ENCODE measurements at regions not wholly inside any gene's neighbourhood (a gene's known extent, or its start where the extent isn't known, plus 50 kb on each side); places are given as distances from the start of the nearest gene placed in this dataset.

- no peaks in the 10 kb centered on the region for H3K9me3 ChIP-seq
- WGBS, result 97% methylated on average over 5 of the region's 5 CpGs
- no peaks in the 10 kb centered on the region for H3K4me1 ChIP-seq
- DNase-seq (ENCODE audit: extremely low spot score), result no peak
- intact Hi-C loops (cut with DNase I), result no loop called here
- TF ChIP-seq, protein P1, sequence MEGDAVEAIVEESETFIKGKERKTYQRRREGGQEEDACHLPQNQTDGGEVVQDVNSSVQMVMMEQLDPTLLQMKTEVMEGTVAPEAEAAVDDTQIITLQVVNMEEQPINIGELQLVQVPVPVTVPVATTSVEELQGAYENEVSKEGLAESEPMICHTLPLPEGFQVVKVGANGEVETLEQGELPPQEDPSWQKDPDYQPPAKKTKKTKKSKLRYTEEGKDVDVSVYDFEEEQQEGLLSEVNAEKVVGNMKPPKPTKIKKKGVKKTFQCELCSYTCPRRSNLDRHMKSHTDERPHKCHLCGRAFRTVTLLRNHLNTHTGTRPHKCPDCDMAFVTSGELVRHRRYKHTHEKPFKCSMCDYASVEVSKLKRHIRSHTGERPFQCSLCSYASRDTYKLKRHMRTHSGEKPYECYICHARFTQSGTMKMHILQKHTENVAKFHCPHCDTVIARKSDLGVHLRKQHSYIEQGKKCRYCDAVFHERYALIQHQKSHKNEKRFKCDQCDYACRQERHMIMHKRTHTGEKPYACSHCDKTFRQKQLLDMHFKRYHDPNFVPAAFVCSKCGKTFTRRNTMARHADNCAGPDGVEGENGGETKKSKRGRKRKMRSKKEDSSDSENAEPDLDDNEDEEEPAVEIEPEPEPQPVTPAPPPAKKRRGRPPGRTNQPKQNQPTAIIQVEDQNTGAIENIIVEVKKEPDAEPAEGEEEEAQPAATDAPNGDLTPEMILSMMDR (IDR thresholded peaks at IDR 0.05), result no peak
- TF ChIP-seq POLR2A (IDR thresholded peaks at IDR 0.05; ENCODE audit: low read depth) (no peak), EP300 (IDR thresholded peaks at IDR 0.05) (no peak), POLR2AphosphoS5 (IDR thresholded peaks at IDR 0.05) (no peak)
- no peaks in the 10 kb centered on the region for H3K27me3 ChIP-seq
- H3K27ac ChIP-seq (replicated peaks in 1 of 4), result no peak overlapping the region
- H3K4me3 ChIP-seq, result no peak overlapping the region
- H3K36me3 ChIP-seq, result no peaks in the 10 kb centered on the region
Observed at GRCh38 chr3:164927728-164928127, 150.6 kb downstream of the SI start.

GRCh38 chr3:164918905-164919304, 159.4 kb downstream of the SI start:
- WGBS, result 64% methylated on average over 2 of the region's 2 CpGs
- H3K27ac ChIP-seq (replicated peaks in 1 of 4), result no peak overlapping the region
- H3K9me3 ChIP-seq, result no peaks in the 10 kb centered on the region
- H3K4me1 ChIP-seq, result no peaks in the 10 kb centered on the region
- intact Hi-C loops (cut with DNase I), result no loop called here
- no peaks in the 10 kb centered on the region for H3K27me3 ChIP-seq
- no peak for DNase-seq (ENCODE audit: extremely low spot score)
- TF ChIP-seq EP300 (IDR thresholded peaks at IDR 0.05), result no peak
- no peak for TF ChIP-seq POLR2A (IDR thresholded peaks at IDR 0.05; ENCODE audit: low read depth)
- no peak for TF ChIP-seq POLR2AphosphoS5 (IDR thresholded peaks at IDR 0.05)
- TF ChIP-seq, protein P1 (IDR thresholded peaks at IDR 0.05), result no peak
- H3K36me3 ChIP-seq, result no peaks in the 10 kb centered on the region
- H3K4me3 ChIP-seq, result no peak overlapping the region

DNA sequence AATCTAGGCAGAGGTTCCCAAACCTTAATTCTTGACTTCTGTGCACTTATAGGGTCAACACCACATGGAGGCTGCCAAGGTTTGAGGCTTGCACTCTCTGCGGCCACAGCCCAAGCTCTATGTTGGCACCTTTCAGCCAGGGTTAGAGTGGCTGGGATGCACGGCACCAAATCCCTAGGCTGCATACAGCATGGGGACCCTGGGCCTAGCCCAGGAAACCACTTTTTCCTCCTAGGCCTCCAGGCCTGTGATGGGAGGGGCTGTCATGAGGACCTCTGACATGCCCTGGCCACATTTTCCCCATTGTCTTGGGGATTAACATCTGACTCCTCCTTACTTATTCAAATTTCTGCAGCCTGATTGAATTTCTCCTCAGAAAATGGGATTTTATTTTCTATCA, 165.4 kb downstream of the SI start:
- 95% methylated on average over 2 of the region's 2 CpGs for WGBS
- intact Hi-C loops (cut with DNase I), result no loop called here
- H3K4me1 ChIP-seq, result no peaks in the 10 kb centered on the region
- H3K27me3 ChIP-seq, result no peaks in the 10 kb centered on the region
- no peak for DNase-seq (ENCODE audit: extremely low spot score)
- no peak overlapping the region for H3K27ac ChIP-seq (replicated peaks in 1 of 4)
- H3K9me3 ChIP-seq, result no peaks in the 10 kb centered on the region
- no peaks in the 10 kb centered on the region for H3K36me3 ChIP-seq
- no peak for TF ChIP-seq EP300 (IDR thresholded peaks at IDR 0.05)
- TF ChIP-seq, protein P1 (IDR thresholded peaks at IDR 0.05), result no peak
- no peak for TF ChIP-seq POLR2AphosphoS5 (IDR thresholded peaks at IDR 0.05)
- no peak for TF ChIP-seq POLR2A (IDR thresholded peaks at IDR 0.05; ENCODE audit: low read depth)
- H3K4me3 ChIP-seq, result no peak overlapping the region

GRCh38 chr3:164903820-164904451, 174.4 kb downstream of the SI start:
- Histone ChIP-seq H3K4me1 (peaks cover 0 to 3% (median 0%) of the 10 kb centered on the region in 4 donors), H3K36me3 (no peaks in the 10 kb centered on the region), H3K27ac (replicated peaks in 1 of 4) (no peak overlapping the region), H3K9me3 (no peaks in the 10 kb centered on the region), H3K4me3 (peak overlapping the region in 1 of 4 donors; percentile 13), H3K27me3 (no peaks in the 10 kb centered on the region)
- intact Hi-C loops (cut with DNase I), result no loop called here
- 55% methylated on average over 5 of the region's 5 CpGs for WGBS
- TF ChIP-seq EP300 (IDR thresholded peaks at IDR 0.05), result no peak
- TF ChIP-seq, protein P1 (IDR thresholded peaks at IDR 0.05), result no peak
- TF ChIP-seq POLR2A (IDR thresholded peaks at IDR 0.05; ENCODE audit: low read depth), result no peak
- TF ChIP-seq POLR2AphosphoS5 (IDR thresholded peaks at IDR 0.05), result no peak
- DNase-seq (ENCODE audit: extremely low spot score), result no peak

DNA sequence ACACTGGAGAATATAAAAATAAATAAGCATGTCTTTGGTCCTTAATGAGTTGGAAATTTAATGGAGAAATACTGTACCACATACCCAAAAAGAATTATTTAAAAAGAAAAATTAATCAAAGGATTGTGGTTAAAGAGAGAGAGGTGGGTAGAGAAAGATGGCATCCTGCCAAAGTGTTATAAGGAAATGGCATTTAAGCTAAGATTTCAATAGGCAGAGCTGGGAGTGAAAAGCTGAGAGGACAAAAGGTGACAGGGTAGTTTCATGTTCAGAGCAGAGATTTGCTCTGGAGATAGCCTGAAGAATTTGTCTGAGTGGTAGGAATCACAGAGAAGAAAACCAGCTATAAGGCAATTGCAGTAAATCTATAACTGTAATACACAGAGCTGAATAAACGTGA, 181.0 kb downstream of the SI start:
- Histone ChIP-seq H3K36me3 (no peaks in the 10 kb centered on the region), H3K27ac (replicated peaks in 1 of 4) (no peak overlapping the region), H3K27me3 (no peaks in the 10 kb centered on the region), H3K4me1 (no peaks in the 10 kb centered on the region), H3K4me3 (no peak overlapping the region), H3K9me3 (no peaks in the 10 kb centered on the region)
- TF ChIP-seq EP300 (IDR thresholded peaks at IDR 0.05) (no peak), POLR2AphosphoS5 (IDR thresholded peaks at IDR 0.05) (no peak), POLR2A (IDR thresholded peaks at IDR 0.05; ENCODE audit: low read depth) (no peak)
- TF ChIP-seq, protein P1 (IDR thresholded peaks at IDR 0.05), result no peak
- WGBS, result 81% methylated on average over 1 of the region's 1 CpG
- intact Hi-C loops (cut with DNase I), result no loop called here
- DNase-seq (ENCODE audit: extremely low spot score), result no peak
